GM23338 (cell line): ENCODE measurements at regions not wholly inside any gene's neighbourhood (a gene's known extent, or its start where the extent isn't known, plus 50 kb on each side); places are given as distances from the start of the nearest gene placed in this dataset.

Experiments
- ATAC-seq: fragments of 200-7000 bp; cut with Tn5 transposase; 3 replicates; pipeline ENCODE4 v1.9.1; 2020
- DNase-seq: peaks from one replicate; pipeline ENCODE4 v3.0.0-alpha.2; 2015; ENCODE audit warnings: low spot score
- H2AFZ ChIP-seq: fragments of 200-600 bp; sonication (generic); 2 replicates; pipeline ENCODE4 v1.8.0; 2016; ENCODE audit warnings: antibody characterized with exemption, mild to moderate bottlenecking, moderate library complexity
- H3F3A ChIP-seq: fragments of 200-600 bp; sonication (generic); replicated peaks from 2 replicates; pipeline ENCODE4 v1.8.0; 2017; ENCODE audit warnings: antibody characterized with exemption, mixed run types, low read depth
- H3K27ac ChIP-seq: fragments of 200-600 bp; sonication (generic); 2 replicates; pipeline ENCODE4 v1.6.1; 2016; ENCODE audit warnings: low read depth
- H3K27me3 ChIP-seq: fragments of 200-600 bp; sonication (generic); 2 replicates; pipeline ENCODE4 v1.8.0; 2016; ENCODE audit warnings: mild to moderate bottlenecking, mixed run types, moderate library complexity; ENCODE audit not compliant: insufficient read depth
- H3K36me3 ChIP-seq: fragments of 200-600 bp; sonication (generic); 2 replicates; pipeline ENCODE4 v1.8.0; 2016; ENCODE audit warnings: mild to moderate bottlenecking; ENCODE audit not compliant: insufficient read depth
- H3K4me1 ChIP-seq: fragments of 200-600 bp; sonication (generic); 2 replicates; pipeline ENCODE4 v1.8.0; 2016; ENCODE audit warnings: mild to moderate bottlenecking, moderate library complexity; ENCODE audit not compliant: insufficient read depth
- H3K4me2 ChIP-seq: fragments of 200-600 bp; sonication (generic); 2 replicates; pipeline ENCODE4 v1.7.1; 2017; ENCODE audit warnings: mixed run types
- H3K4me3 ChIP-seq: fragments of 200-600 bp; sonication (generic); 2 replicates; pipeline ENCODE4 v1.6.1; 2016; ENCODE audit warnings: mixed run types
- H3K79me2 ChIP-seq: fragments of 200-600 bp; sonication (generic); replicated peaks from 2 replicates; pipeline ENCODE4 v1.8.0; 2017; ENCODE audit warnings: mild to moderate bottlenecking; ENCODE audit not compliant: insufficient read depth
- H3K9me2 ChIP-seq: fragments of 200-600 bp; sonication (generic); 2 replicates; pipeline ENCODE4 v1.8.0; 2017; ENCODE audit not compliant: insufficient read depth
- H4K20me1 ChIP-seq: fragments of 200-600 bp; sonication (generic); replicated peaks from 2 replicates; pipeline ENCODE4 v1.8.0; 2017; ENCODE audit warnings: mild to moderate bottlenecking; ENCODE audit not compliant: insufficient read depth
- H3K27ac Mint-ChIP-seq: 2 replicates; pipeline ENCODE4 v1.8.0; 2020; ENCODE audit warnings: inconsistent platforms, mild to moderate bottlenecking, moderate library complexity, mixed read lengths
- H3K27me3 Mint-ChIP-seq: 3 replicates; pipeline ENCODE4 v1.8.0; 2022; ENCODE audit warnings: low read depth, mild to moderate bottlenecking, moderate library complexity, mixed read lengths, inconsistent platforms; ENCODE audit not compliant: insufficient read depth, poor library complexity
- H3K36me3 Mint-ChIP-seq: 3 replicates; pipeline ENCODE4 v1.8.0; 2021; ENCODE audit warnings: low read depth, mild to moderate bottlenecking, inconsistent platforms, moderate library complexity, mixed read lengths
- H3K4me1 Mint-ChIP-seq: 3 replicates; pipeline ENCODE4 v1.8.0; 2020; ENCODE audit warnings: mild to moderate bottlenecking, inconsistent platforms, mixed read lengths
- H3K4me3 Mint-ChIP-seq: 3 replicates; pipeline ENCODE4 v1.8.0; 2021; ENCODE audit warnings: moderate library complexity, mild to moderate bottlenecking, inconsistent platforms, mixed read lengths
- H3K9me3 Mint-ChIP-seq: 3 replicates; pipeline ENCODE4 v1.8.0; 2020; ENCODE audit warnings: moderate library complexity, mild to moderate bottlenecking, inconsistent platforms, mixed read lengths
- CREB1 ChIP-seq: fragments of 250-450 bp; sonication (Bioruptor Pico); IDR thresholded peaks from 2 replicates; pipeline ENCODE4 v1.5.0; 2020; ENCODE audit warnings: low read depth, mild to moderate bottlenecking, moderate library complexity
- CTCF ChIP-seq, 2 experiments: fragments of 200-600 bp in 1 of 2; sonication (generic) in 1 of 2; conservative IDR thresholded peaks; 2 replicates each; pipeline versions ENCODE4 v1.5.1 to v1.6.1; 2016 to 2017; ENCODE audit warnings: antibody characterized with exemption in 2 of 2, low read depth in 2 of 2, mild to moderate bottlenecking in 2 of 2, moderate library complexity in 1 of 2
- ETS1 ChIP-seq: IDR thresholded peaks from 2 replicates; pipeline ENCODE4 v1.6.1; 2016; ENCODE audit warnings: antibody characterized with exemption
- EZH2 ChIP-seq: fragments of 200-600 bp; sonication (generic); IDR thresholded peaks from one replicate; pipeline ENCODE4 v1.8.0; 2017; ENCODE audit warnings: antibody characterized with exemption, mild to moderate bottlenecking, low read depth; ENCODE audit not compliant: unreplicated experiment
- EZH2phosphoT487 ChIP-seq: fragments of 200-600 bp; sonication (generic); IDR thresholded peaks from one replicate; pipeline ENCODE4 v1.8.1; 2018; ENCODE audit warnings: antibody characterized with exemption; ENCODE audit not compliant: unreplicated experiment
- NANOG ChIP-seq: IDR thresholded peaks from 2 replicates; pipeline ENCODE4 v1.6.1; 2016; ENCODE audit warnings: antibody characterized with exemption, borderline replicate concordance
- REST ChIP-seq: IDR thresholded peaks from one replicate; pipeline ENCODE4 v1.6.1; 2018; ENCODE audit warnings: antibody characterized with exemption; ENCODE audit not compliant: unreplicated experiment
- STAT1 ChIP-seq: IDR thresholded peaks from one replicate; pipeline ENCODE4 v1.6.1; 2016; ENCODE audit warnings: antibody characterized with exemption; ENCODE audit not compliant: unreplicated experiment
- ZNF114 ChIP-seq: fragments of 250-450 bp; sonication (Bioruptor Pico); IDR thresholded peaks from 2 replicates; pipeline ENCODE4 v1.5.0; 2020; ENCODE audit warnings: mild to moderate bottlenecking, moderate library complexity
- ZNF331 ChIP-seq: fragments of 250-450 bp; sonication (Bioruptor Pico); IDR thresholded peaks from 2 replicates; pipeline ENCODE4 v1.5.0; 2020; ENCODE audit warnings: low read depth, mild to moderate bottlenecking, moderate library complexity
- ZNF462 ChIP-seq: fragments of 250-450 bp; sonication (Bioruptor Pico); IDR thresholded peaks from 2 replicates; pipeline ENCODE4 v1.5.0; 2020; ENCODE audit warnings: mild to moderate bottlenecking, moderate library complexity

- DNase-seq (no peak), ATAC-seq (no peak)
- Histone ChIP-seq H3K4me1 (no peaks in the 10 kb centered on the region), H3K9me2 (no peaks in the 10 kb centered on the region), H4K20me1 (no peaks in the 10 kb centered on the region), H3K36me3 (no peaks in the 10 kb centered on the region), H3K27ac (no peak overlapping the region), H2AFZ (no peak overlapping the region), H3K27me3 (no peaks in the 10 kb centered on the region), H3K79me2 (no peaks in the 10 kb centered on the region), H3K4me3 (no peak overlapping the region), H3K4me2 (no peak overlapping the region), H3F3A (no peaks in the 10 kb centered on the region)
- Mint-ChIP-seq H3K4me3 (no peak overlapping the region), H3K36me3 (no peaks in the 10 kb centered on the region), H3K9me3 (no peaks in the 10 kb centered on the region; the same call in 2 of the 3 replicates), H3K4me1 (peaks cover 8% of the 10 kb centered on the region), H3K27me3 (no peaks in the 10 kb centered on the region), H3K27ac (no peak overlapping the region)
- TF ChIP-seq CREB1 (CRISPR knock-in tag): no peak
- no peak for TF ChIP-seq ZNF114 (CRISPR knock-in tag)
- TF ChIP-seq REST: no peak
- no peak for TF ChIP-seq ZNF331
- no peak for TF ChIP-seq STAT1
- no peak for TF ChIP-seq EZH2phosphoT487
- no peak for TF ChIP-seq ETS1
- no peak for TF ChIP-seq EZH2
- TF ChIP-seq CTCF (conservative IDR thresholded peaks at IDR 0.05; ENCODE audit: low read depth in 2 of 2): no peak
- TF ChIP-seq NANOG: no peak
- no peak for TF ChIP-seq ZNF462
Measured at GRCh38 chr14:27725482-27725881, 1041.1 kb upstream of the FOXG1 start.
